ENCODE measurements at regions not wholly inside any gene's neighbourhood (a gene's known extent, or its start where the extent isn't known, plus 50 kb on each side); places are given as distances from the start of the nearest gene placed in this dataset.

DNA sequence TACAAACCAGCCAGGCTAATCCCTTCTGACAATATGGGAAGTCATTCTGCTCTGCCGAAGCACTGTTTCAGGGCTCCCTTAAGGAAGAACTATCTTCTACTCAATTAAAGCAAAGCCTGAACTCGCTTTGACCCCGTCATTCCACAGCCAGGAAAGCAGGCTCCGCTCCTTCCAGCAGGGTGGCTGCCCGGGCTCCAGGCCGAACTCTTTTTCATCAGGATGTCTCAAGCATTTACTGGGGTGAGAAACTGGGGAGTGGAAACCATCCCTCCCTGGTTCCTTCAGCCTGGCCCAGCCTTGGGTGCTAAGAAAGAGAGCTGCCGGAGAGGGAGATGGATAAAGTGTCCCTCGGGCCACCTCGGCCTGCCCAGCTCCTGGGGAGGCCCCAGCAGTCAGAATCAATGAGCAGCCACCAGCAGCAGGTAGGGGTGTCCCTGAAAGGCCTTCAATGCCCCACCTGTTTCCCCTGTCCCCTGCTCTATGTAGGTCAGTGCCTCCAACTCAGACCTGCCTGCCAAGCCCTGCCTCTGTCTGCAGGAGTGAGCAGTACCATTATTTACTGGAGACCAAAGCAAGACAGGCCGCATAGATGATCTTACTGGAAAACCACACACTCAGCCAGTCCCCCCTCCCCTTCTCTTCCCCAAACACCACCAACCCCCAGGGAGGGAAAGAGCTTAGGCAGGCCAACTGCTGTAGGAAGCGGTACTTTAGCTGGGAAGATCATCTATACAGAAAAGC lies 225.6 kb upstream of the TLE3 start:
- DNase-seq, result no peak

DNA sequence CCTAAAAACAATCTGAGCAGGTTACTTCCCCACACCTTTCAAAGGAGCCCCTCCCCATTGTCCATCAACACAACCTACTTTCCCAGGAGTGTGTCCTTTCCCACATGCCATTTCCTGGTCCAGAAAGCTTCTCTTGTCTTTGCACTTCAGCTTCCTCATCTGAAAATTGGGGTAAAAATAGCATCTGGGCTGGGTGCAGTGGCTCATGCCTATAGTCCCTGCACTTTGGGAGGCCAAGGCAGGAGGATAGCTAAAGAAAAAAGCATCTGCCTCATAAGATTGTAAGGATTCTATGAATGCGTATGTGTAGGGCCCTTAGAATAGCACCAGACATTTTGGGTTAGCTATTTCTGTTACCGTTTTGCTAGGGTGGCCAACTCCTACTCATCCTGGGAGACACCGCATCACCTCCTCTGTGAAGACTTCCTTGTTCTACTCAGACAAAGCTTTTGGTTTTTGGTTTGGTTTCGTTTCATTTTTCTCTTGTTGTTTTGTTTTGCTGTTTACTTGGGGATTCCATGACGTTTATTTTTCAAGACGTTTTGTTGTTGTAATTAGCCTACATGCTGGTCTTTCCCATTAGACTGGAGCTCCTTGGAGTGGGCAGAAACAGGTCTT lies 224.4 kb upstream of the TLE3 start:
- DNase-seq, result no peak

DNA sequence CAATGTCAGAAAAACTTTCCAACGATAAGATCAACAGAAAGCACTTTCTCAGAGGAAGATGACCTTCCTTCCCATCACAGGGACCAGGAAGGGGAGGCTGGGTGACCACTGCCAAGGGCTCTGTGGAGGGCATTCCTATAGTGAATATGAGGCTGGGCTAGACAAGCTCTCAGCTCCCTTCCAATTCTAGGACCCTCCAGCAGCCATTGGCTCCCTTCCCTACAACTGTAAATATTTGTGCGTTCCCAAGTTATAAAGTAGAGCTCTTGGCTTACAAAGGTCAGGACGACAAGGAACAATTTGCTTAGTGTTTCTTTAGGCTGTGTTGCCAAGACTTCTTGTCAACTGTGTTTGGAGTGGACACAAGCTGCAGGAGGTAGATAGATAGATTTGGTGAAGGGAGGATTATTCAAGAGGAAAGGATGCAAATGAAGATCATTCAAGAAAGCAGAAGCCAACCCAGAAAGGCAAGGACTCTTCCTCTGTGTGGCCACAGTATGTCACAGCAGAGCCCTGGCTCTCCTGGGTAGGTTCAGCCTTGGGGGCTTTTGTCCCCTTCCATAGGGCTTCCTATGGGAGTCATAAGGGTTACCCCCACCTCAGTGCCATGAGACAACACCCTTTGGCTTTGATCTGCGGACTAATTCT lies 223.6 kb upstream of the TLE3 start:
- DNase-seq, result no peak

DNA sequence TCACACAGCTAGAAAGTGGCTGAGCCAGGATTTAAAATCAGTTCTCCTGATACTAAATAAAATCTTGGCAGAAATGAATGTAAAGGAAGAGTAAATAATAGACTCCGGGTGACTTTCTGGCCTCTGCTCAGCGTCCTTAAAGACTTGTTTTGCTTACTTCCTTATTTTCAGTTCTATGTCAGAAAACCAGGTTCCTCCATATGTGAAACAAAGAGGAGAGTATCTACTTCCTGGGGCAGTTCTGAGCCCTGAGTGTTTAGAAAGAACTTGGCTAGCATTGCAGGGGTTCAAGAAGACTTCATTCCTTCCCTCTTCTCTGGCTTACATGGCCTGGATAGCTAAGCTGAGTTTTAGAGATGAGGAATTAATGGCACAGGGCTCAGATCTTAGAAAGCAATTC lies 222.8 kb upstream of the TLE3 start:
- no peak for DNase-seq

DNA sequence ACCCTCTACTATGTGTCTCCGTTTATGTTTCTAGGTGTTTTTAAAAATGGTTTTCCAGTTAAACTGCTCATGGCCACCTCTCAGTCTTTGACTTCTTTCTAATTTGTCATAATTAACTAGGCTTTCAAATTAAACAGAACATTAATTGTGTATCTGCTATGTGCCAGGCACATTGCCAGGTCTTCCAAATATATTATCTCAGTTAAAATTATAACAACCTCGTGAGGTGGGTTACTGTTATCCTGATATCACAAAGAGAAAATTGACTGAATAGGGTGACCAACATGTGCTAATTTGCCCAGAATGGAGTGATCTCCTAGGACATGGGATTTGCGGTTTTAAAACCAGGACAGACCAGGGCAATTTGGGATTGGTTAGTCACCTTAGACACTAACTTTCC lies 222.4 kb upstream of the TLE3 start:
- no peak for DNase-seq

DNA sequence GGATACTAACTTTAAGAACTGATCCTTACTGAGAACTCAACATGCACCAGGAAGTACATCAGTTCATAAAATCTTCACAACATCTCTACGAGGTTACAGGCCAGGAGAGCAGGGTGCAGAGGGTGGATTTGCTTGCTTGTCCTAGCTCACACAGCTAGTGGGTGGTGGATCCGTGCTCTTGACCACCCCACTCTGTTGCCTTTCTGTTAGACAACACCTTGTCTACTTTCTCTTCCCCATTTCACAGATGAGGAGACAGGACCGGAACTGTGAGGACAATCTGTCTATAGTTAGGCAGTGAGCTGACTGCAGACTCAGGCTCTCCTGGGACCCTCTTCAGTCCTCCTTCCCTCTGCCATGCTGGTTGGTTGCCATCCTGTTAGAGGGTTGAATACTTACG lies 221.7 kb upstream of the TLE3 start:
- DNase-seq, result no peak

DNA sequence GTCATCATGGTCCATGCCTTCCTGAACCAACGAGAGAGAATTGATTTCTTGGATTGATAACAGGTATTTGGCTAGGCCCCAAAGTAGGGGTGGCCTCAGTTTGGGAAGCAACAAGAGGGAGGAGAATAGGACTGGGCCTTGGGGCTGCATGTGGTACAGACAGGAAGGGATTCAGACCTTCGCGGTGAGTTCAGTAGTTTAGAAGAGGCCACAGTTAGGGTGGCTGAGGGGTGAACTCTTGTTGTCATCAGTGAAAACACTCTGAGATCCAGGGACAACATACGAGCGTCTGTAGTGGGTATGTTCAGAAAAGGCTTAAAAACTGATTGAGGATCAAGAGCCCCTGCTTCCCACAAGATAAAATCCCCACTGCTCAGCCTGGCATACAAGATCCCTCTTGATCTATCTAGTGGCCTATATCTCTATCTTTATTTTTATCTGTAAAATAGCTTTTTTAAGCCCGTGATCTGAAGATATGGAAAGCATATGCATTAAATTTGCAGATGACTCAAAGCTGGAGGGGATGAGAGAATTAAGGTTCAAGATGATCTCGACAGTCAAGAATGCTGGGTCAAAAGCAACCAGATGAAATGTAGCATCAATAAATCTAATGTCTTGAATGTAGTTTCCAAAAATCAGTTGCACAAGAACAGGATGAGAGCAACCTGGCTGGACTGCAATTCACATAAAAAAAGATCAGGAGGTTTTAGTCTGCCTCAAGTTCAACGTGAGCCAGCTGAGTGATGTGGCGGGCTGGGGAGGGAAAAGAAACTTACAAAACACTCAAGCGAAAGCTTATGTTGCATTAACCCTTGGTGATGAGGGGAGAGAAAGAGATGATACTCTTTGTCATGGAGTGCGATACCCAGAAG lies 221.1 kb upstream of the TLE3 start:
- DNase-seq, result no peak

DNA sequence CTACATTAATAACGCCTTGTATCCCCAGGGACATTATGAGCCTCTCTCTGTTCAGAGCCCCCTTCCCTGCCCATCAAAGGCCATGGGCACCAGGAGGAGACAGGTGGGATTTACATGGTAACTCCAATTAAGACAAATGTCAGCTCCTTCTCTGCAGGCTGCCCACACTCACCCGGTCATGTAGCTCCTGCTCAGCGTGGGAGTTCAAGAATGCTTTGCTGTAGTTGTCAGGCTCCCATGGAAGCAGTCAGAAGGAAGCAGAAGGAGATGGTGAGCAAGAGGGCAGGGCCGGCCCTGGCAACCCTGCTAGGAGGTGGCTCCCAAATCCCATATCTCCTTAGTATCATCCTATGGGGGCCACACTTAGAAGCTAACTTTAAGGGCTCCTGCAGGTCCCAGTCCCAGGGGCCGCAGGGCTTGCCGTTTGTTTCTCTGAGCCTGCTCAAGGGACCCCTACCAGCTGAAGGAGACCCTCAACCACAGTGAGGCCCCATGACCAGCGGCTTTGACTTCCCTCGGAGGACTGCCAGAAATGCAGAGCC lies 218.4 kb upstream of the TLE3 start:
- DNase-seq, result no peak

DNA sequence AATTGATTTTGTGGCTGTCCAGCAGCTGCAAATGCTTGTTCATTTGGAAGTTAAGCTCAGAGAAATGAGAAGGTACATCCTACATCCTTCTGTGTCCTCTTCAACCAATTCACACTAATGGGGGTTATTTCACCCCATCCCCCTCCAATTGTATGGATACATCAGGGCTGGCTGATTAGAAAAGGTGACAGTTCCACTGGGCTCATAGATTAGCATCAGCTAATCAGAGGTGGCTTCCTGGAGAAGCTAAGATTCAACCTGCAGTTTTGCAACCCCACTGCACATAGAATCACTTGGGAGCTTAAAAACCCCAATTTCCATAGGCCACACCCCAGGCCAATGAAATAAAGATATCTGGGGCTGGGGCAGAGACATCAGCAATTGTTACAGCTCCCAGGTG lies 217.7 kb upstream of the TLE3 start:
- DNase-seq, result no peak

DNA sequence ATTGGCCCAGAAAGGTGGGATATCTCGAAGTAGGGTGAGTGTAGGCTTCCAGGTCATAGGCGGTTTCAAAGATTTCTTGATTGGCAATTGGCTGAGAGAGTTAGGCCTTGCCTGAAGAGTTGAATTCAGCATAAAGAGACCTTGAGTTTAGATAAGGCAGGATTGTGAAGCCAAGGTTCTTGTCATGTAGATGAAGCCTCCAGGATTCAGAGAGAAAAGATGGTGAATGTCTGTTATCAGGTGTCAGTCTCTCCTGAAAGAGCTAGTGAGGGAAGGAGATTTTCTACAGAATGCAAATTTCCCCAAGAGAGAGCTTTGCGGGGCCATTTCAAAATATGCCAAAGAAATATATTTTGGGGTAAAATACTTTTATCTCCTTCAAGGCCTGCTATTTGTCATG lies 217.0 kb upstream of the TLE3 start:
- no peak for DNase-seq

DNA sequence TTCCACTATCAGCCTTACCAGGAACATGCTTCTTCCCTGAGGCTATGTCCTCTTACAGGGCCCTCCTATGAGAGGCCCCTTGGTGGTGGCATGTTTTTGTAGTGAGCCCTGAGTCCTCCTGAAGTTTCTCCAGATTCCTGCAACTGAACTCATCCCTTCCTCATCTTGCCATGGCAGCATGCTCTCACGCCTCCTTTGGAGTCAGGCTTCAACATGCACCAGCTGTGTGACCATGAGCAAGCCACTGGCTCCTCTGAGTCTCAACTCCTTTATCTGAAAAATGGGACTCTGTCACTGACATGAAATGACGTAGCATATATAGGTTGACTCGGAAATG lies 216.3 kb upstream of the TLE3 start:
- no peak for DNase-seq

DNA sequence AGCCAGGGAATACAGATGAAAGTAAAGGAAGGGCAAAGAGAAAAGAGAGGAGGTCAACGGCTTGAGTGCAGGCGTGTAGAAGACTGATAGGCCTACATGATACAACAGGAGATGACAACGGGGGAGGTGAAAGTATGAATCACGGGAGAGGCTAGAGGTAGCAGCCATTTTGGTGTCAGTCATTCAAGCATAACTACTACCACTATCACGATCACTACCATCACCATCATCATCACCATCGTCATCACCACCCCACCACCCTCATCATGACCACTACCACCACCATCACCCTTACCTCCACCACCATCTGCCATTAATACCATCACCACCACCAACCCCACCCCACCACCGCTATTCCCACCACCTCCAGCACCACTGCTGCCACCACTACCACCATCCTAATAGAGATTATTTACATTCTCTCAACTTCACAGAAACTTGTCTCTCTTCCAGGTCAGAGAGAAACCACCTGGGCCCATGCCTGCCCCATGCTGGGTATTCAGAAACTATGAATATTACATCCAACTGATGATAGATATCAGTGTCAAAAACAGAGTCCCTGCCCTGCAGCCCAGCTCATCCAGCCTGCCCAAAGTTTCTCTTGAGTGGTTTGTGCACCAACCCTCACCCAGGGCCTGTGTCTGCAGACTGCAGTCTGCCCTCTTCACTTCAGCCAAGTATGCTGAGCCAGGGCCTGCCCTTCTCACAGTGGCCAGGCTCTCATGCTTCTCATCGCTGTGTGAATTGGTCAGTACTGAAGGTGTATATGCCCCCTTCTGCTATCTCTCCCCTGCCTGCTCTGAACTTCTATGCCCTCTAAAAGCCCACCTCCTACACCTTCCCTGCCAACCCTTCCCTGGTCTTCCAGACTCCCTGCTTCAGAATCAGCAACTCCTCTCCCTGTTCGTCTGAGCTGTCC lies 215.6 kb upstream of the TLE3 start:
- no peak for DNase-seq

DNA sequence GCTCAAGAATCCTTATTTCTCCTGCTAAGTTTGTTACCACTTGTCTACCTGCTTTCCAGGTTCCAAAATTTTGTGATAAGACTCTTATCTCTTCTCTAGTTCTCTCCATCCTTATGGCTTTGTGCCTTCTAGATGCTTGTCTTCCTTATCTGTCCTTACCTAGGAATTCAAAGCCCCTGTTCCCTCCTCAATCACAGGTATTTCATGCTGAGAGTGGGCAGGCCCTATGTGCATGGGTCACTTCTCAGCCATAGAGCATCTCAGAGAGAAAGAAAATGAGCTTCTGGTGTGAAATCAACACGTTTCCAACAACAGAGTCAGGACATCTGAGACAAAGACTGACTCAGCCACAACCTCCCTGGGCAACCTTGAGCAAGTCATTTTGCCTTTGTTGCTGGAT lies 214.1 kb upstream of the TLE3 start:
- DNase-seq, result no peak

DNA sequence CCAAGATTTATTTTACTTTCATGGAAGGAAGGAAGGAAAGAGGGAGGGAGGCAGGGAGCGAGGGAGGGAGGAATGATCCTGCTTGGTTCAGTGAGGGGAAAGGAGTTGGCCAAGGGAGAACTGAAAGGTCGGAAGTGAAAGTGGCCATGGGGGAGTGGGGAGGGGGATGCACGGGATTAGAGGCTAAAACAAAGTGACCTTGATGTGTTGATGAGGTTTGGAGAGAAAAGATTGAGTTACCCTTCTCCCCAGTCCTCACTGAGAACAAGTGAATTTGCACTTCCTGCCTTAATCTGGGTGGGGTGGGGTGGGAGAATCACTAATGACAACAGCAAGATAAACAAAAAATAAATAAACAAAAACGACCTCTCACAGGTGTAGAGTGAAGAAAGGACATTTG lies 212.0 kb upstream of the TLE3 start:
- no peak for DNase-seq

DNA sequence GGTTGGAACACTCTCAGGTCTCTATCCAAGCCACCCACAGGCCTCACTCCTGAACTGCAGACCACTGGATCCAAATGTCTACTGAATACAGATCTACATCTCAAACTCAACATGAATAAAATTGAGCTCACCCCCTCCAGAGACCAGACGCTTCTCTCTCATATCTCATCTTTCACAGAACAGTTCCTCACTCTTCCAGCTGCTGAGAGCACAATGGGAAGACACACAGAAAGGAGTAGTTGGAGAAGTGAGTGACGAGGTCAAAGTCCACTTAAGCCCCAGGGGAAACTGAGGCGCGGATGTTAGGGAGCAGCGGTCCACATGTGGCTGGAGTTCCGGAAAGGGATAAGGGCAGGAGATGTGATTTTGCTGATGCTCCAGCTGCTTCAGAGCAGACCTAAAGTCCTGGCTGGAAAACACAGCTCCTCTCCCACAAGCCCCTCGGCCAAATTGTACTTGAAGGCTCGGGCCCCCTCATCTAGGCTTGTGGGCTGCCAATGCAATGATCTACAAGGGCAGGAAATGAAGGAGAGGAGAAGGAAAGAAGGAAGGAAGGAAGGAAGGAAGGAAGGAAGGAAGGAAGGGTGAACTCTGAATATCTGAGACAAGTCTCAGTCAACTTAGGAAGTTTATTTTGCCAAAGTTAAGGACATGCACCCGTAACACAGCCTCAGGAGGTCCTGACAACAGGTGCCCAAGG lies 211.2 kb upstream of the TLE3 start:
- DNase-seq, result no peak

DNA sequence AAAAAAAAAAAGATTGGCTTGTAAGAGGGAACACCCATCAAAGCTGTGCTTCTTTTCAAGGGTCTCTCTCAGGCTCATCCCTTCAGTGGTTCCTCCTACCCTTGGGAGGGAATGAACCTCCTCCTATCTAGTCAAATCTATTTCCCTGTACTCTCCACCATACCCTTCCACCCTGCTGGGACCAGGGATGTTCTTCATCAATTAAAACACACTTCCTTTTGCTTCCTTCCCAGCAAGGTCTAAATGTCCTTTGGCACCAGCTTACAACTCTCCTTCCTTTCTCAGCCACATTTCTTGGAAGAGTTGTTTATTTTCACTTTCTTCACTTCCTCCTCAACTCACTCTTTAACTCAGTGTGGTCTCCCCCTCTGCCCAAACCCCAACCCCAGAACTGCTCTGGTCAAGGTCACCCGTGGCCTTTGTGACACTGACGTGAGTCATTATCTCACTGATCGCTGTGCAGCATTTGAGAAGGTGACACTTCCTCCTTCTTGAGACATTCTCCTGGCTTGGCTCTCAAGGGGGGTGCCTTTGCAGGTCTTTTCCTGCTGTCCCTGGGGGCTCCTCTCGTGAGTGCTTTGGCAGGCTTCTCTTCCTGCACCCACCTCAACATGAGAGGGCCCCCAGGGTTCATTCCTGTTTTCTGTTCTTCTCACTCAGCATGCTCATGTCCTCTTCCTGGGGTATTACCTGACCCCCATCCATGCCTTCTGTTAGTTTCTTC lies 210.5 kb upstream of the TLE3 start:
- DNase-seq, result no peak

DNA sequence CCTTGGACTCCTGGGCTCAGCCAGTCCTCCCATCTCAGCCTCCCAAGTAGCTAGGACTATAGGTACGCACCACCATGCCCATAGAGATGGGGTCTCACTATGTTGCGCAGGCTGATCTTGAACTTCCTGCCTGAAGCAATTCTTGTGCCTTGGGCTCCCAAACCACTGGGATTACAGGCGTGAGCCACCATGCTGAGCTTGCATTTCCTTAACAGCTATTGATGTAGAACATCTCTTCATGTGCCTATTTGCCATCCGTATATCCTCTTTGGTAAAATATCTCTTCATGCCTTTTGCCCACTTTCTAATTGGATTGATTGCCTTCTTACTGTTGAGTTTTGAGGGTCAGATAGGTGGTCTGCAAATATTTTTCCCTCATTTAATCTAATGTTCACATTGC lies 208.9 kb upstream of the TLE3 start:
- DNase-seq, result no peak

DNA sequence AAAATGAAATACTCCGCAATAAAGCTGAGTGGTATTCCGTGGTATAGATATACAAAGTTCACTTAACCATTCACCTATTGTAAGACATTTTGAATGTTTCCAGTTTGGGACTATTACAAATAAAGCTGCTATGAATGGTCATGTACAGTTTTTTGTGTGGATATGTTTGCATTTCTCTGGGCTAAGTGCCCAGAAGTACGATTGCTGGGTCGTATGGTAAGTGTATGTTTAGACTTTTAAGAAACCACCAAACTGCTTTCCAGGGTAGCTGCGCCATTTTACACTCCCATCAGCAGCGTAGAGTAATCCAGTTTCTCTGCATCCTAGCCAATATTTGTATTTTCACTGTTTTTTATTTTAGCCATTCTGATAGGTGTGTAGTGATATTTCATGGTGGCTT lies 208.4 kb upstream of the TLE3 start:
- no peak for DNase-seq

DNA sequence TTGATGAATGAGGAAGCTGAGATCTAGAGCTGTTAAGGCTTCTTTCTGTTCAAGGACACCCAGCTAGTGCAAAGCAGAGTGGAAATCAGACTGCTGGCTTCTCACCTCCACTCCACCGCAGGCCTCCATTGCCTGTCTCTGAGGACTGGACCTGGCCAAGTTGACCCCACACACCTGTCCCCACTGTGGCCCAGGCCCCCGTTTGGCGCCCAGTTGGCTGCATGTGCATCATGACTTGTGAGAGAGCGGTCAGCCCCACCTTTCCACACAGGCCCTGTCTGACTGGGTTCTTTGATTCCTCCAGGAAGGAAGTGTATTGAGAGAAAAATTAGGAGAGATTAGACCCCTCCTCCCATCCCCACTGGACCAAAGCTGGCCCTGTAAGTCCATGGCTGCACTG lies 206.3 kb upstream of the TLE3 start:
- DNase-seq, result no peak

DNA sequence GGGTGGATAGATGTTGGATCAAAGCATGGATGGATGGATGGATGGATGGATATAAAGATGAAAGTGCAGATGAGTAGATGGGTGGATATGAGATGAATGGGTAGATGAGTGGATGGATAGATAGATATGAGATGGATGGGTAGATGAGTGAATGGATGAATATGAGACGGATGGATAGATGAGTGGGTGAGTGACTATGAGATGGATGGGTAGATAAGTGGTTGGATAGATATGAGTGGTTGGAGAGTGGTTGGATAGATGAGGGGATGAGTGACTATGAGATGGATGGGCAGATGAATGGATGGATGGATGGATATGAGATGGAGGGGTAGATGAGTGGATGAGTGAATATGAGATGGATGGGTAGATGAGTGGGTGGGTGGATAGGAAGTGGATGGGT lies 204.6 kb upstream of the TLE3 start:
- DNase-seq, result no peak
